NCI-H345 treated with DMSO at 0.1 percent for 48 hours (cell line): ENCODE measurements at regions not wholly inside any gene's neighbourhood (a gene's known extent, or its start where the extent isn't known, plus 50 kb on each side); places are given as distances from the start of the nearest gene placed in this dataset.

Experiments used
- DNase-seq: peaks from one replicate; lab custom pipeline; 2025; ENCODE audit not compliant: unreplicated experiment; lab: John Stamatoyannopoulos, UW

- DNase-seq: no peak
Observed at GRCh38 chr1:219365451-219365850, 191.8 kb downstream of the LYPLAL1 start.

DNA sequence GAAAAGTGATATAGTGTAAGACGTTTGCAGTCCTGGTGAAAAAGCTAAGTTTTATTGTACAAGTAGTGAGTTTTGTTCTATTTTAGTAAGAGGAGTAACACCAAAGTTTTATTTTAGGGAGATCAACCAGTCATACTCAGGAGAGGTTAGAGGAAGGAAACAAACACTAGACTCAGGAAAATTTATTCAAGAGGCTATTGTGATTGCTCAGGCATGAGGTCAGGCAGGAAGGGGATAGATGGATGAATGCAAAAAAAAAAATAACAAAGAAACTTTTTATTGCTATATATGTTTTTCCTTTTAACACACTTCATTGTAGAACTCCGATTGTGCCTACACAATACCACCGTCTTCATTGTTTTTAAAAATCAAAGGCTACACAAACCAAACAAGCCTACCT is 189.0 kb downstream of the LYPLAL1 start:
- no peak for DNase-seq

DNA sequence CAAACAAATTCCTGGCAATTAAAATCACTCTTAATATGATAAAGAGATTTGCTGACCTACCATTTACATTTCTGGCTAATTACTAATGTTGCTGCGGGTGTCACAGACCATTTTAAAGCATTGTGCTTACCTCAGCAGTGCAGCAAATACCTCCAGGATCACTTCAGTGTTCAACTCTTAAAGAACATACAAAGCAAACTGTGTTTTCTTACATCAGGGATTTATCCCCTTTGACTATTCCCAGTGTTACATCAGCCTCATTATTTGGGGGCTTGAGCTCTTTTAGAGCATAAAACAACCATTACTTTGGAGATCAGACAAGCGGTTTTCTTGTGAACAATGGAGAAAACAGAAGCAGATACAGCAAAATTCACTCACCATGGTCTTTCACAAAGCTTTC is 185.4 kb downstream of the LYPLAL1 start:
- DNase-seq: no peak

- DNase-seq: no peak
Observed at GRCh38 chr1:219358080-219358479, 184.4 kb downstream of the LYPLAL1 start.

DNA sequence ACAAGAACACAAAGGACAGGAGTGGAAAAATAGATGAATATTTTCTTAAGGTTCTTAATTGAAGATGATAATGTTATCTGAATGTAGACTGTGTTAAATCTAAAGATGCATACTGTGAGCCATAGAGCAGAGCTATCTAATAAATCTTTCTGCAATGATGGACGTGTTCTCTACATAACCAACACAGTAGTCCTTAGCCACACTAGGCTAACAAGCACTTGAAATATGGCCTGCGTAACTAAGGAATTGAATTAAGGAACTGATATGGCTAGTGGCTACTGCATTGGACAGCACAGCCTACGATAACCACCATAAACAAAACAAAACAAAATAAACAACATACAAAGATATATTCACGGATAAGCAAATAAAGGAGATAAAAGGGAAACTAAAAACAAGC is 181.3 kb downstream of the LYPLAL1 start:
- no peak for DNase-seq

DNA sequence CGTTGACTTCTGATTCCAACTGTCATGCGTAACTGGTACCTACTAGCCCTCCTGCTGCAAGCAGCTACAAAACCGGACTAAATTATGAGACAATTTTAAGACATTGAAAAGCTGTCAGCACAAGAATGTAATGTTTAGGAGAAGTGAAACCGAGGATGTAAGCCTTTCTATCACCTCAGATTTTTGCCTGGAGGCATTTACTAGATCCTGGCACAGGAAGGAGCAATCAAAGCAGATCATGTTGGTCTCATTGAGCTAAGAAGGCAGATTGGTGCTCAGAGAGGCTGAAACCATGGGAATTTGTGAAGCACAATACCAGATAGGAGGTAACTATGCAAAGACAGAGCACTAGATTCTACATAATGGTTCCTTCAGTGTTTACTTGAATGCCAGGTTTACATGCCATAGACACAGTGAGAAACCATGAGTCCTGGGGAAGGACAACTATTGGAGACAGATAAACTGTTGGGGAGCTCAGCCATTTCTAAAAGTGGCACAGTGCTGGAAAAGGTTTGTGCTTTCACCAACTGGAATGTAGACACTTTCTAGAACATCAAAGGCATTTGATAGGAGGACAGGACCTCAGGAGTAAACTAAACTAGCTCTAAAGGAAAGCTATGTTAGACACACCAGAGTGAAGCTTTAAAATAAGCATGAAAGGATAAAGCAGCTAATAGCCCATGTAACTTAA is 179.4 kb downstream of the LYPLAL1 start:
- DNase-seq: no peak

- no peak for DNase-seq
Observed at GRCh38 chr1:219350172-219350931, 176.7 kb downstream of the LYPLAL1 start.

DNA sequence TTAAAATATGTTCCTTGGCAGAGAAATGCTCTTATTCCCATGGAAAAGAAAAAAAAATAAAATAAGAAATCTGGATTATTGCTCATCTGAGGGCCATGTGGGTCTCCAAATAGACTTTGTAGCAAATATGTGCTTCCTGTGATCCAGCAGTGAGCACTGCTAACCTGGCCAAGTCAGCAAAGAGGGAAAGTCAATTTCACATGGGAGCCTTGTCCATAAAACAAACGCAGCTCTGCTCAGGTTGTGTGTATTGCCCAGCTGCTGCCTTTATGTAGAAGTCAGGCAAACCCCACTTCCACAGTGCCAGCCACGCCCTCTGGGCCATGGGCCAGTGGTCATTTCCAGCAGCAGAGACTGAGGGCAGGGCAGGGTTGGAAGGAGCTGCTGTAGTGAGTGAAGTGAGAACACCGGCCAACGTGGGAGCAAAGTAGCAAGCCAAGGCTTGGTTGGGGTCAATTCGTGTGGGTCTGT is 174.3 kb downstream of the LYPLAL1 start:
- no peak for DNase-seq

DNA sequence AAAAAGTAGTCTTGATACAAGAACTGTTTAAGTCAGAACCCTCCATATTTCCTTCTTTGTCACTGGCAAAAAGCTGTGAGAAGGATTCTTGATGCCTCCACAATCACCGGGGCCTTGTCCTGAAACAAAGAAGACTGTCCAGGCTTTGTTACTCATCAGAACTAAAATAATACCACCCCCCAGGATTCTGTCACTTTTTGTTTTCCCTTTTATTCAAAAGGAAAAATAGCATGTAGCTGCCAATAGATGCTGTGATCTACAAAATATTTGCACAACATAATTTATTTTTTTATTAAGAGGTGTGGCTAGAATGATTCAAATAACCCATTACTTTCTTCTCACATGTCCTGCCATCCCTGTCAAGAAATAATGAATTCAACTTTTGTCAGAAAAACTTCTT is 173.7 kb downstream of the LYPLAL1 start:
- no peak for DNase-seq

GRCh38 chr1:219345953-219346352 is 172.3 kb downstream of the LYPLAL1 start:
- DNase-seq: no peak

GRCh38 chr1:219342836-219343235 is 169.2 kb downstream of the LYPLAL1 start:
- DNase-seq: no peak

DNA sequence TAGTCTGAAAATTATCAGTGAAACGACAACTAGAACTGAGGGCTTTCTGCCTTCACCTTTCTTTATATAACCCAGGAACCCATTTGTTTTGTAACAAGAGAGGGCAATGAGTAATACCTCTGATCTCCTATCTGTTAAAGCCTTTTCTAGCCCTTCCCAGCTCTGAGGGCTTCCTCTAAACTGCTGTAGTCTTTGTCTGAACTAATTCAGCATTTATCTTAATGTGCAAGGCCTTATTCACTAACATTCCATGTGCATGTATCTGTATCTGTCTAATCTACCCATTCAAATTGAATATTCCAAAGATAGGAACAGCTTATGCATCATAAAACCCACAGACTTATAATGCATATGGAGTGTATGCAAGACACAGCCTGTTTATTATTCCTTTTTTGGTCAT is 167.1 kb downstream of the LYPLAL1 start:
- DNase-seq: no peak

DNA sequence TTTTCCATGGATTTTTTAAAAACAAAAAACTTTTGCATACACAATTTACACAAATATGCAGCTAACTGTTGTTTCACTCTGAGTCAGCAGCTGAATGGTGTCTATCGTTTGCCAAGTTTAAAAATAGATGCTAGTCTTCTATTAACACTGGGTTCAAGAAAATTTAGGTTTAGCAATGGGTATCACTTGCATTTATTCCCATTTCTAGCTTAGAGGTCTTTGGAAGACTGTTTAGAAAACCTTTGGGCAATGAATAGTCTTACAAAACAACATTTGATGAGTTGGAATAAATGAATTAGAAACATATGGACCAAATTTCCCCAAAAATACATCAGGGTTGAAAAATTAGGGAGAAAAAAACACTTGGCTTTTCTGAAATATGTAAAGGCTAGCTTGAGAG is 165.8 kb downstream of the LYPLAL1 start:
- no peak for DNase-seq

DNA sequence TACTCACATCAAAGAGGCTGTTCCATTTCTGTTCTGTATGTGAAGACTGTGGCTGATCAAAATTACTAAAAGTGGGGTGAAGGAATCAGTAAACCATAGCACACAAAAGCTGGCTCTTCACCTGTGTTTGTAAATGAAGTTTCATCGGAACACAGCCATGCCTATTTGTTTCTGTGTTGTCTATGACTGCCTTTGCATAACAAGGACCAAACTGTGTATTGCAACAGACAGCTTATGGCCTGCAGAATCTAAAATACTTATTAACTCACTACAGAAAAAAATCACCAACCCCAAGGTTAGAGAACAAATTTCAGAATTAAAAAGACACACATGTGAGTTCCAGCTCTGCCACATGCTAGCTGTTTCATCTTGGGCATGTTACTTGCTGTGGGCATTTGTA is 163.9 kb downstream of the LYPLAL1 start:
- DNase-seq: no peak

GRCh38 chr1:219333626-219334025 is 159.9 kb downstream of the LYPLAL1 start:
- no peak for DNase-seq

- DNase-seq: no peak
Observed at GRCh38 chr1:219331424-219331823, 157.7 kb downstream of the LYPLAL1 start.

DNA sequence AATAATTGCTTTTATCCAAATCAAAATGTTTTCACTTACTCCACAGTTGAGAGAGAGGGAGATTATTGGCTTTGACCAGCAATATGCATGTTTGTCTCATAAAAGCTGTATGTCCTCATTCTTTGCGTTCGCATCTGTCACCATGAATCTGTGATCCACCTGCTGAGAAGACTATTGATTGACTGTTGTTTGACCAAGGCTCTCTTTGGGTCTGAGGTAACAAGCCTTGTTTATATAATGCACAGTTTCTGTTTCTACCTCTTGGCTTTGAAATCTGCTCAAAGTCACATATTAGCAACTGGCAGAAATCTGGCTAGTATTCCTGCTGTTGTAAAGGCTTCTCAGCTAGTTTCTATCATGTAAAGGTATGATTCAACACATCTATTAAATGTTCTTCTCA is 157.0 kb downstream of the LYPLAL1 start:
- DNase-seq: peak; percentile 10

DNA sequence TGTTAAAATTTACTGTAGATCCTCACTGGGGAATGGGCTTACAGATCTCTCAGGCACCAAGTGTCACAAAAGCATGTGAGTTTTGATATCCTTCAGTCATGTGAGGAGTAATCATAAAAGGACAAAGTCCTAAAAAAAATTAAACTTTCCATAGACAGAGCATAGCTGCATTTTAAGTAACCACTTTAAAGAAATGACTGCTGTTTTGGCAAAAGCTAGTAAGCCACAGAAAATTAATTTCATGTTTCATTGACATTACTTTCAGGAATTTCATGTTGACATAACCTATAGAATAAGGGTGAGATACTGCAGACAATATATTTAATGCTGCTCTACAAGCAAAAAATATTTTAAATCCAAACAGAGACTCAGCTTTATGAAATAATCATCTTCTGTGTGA is 156.3 kb downstream of the LYPLAL1 start:
- no peak for DNase-seq

- no peak for DNase-seq
Observed at GRCh38 chr1:219329578-219329977, 155.9 kb downstream of the LYPLAL1 start.

GRCh38 chr1:219326843-219327242 is 153.2 kb downstream of the LYPLAL1 start:
- DNase-seq: no peak

DNA sequence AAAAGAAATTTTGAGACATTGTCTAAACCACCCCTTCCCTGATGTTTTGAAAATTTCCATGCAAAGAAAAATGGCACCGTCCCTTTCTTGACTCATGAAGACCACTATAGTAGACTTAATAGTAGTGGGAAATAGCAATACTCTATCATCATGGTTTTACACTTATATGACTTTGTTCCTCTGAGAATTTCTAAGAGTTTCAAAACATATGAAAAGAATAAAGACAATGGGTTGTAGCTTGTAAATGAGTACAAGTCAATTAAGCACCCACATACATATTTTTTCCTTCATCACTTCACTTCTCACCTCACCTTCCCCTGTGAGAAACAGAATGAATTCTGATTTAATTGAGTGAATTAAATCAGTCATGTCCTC is 151.7 kb downstream of the LYPLAL1 start:
- no peak for DNase-seq

DNA sequence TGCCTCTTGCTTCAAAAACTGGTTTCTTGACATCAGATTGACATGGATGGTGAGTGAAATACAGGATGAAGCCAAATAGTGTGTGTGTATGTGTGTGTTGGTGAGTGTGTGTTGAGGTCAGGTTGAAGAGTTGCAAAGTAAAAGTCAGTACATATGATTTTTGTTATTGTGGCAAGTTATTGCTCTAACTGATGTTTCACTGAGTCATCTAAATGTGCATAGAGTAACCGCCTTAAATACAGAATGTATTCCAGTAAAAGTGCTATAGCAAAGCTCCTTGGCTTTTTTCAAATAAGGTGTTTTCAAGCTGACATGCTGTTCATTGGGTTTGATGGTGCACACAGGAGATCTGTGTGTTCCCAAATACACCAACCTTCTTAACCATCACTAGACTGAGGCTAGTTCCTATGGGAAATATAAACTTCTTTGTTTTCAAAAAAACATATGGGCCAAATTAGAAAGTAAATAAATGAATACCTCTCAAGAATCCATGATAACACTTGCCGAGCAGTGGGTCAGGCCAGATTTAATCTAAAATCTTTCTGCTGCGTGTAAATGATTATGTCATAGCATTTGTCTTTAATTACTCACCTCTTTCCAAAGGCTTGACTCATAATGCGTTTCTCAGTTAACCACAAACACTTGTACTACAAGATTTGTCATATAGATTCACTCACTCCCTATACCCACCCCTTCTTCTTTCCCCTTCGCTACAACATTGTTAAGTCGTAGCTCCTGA is 151.1 kb downstream of the LYPLAL1 start:
- DNase-seq: no peak
